Prostate gland (tissue), 2 donors: ENCODE measurements at regions not wholly inside any gene's neighbourhood (a gene's known extent, or its start where the extent isn't known, plus 50 kb on each side); places are given as distances from the start of the nearest gene placed in this dataset.

Experiments used
- DNase-seq: peaks from one replicate; pipeline ENCODE4 v3.0.0-alpha.2; 2019; ENCODE audit warnings: low spot score
- H3K27ac ChIP-seq, 2 donors: fragments of 200-600 bp; sonication (generic); 2 replicates each; pipeline ENCODE4 v1.5.1; 2017 to 2019
- H3K27me3 ChIP-seq: fragments of 200-600 bp; sonication (generic); replicated peaks from 2 replicates; pipeline ENCODE4 v1.5.1; 2019; ENCODE audit not compliant: insufficient read depth
- H3K36me3 ChIP-seq, 2 donors: fragments of 200-600 bp; sonication (generic); 1 replicate in 1 of 2; 2 replicates in 1 of 2; pipeline versions ENCODE4 v1.5.1 to v1.8.1; 2017 to 2019
- H3K4me1 ChIP-seq: fragments of 200-600 bp; sonication (generic); replicated peaks from 2 replicates; pipeline ENCODE4 v1.5.1; 2019
- H3K4me3 ChIP-seq, 2 donors: fragments of 200-600 bp; sonication (generic); 2 replicates each; pipeline ENCODE4 v1.5.1; 2017 to 2019
- H3K9me3 ChIP-seq: fragments of 200-600 bp; sonication (generic); 2 replicates; pipeline ENCODE4 v1.5.1; 2017
- CTCF ChIP-seq, 4 experiments: fragments of 200-600 bp in 2 of 4; fragments of 450-650 bp in 2 of 4; sonication (generic) in 2 of 4; IDR thresholded peaks; 1 replicate in 3 of 4; 2 replicates in 1 of 4; pipeline ENCODE4 v1.5.1; 2016 to 2019; ENCODE audit warnings: antibody characterized with exemption in 4 of 4, mild to moderate bottlenecking in 2 of 4, moderate library complexity in 2 of 4
- POLR2A ChIP-seq: fragments of 450-650 bp; IDR thresholded peaks from one replicate; pipeline ENCODE4 v1.6.1; 2016; ENCODE audit warnings: antibody characterized with exemption, mild to moderate bottlenecking
- POLR2AphosphoS5 ChIP-seq: sonication (generic); formaldehyde crosslinking; IDR thresholded peaks from one replicate; pipeline ENCODE4 v1.6.1; 2017; ENCODE audit warnings: antibody characterized with exemption
- WGBS: methylation state at CpG from one replicate; pipeline ENCODE4 v1.1.5; 2018; 5-methylcytosine and 5-hydroxymethylcytosine counted together
- intact Hi-C: fragments of 100-400 bp; cut with DNase I; formaldehyde crosslinking; loops from one replicate; pipeline ENCODE4 v1.14.2; 2022

GRCh38 chr9:108162664-108163063, 673.1 kb upstream of the KLF4 start:
- 81% methylated on average over 1 of the region's 1 CpG for WGBS

GRCh38 chr9:108161503-108161902, 671.9 kb upstream of the KLF4 start:
- Histone ChIP-seq H3K27ac (no peak overlapping the region), H3K27me3 (no peaks in the 10 kb centered on the region), H3K4me3 (no peak overlapping the region), H3K9me3 (no peaks in the 10 kb centered on the region), H3K36me3 (no peaks in the 10 kb centered on the region), H3K4me1 (no peaks in the 10 kb centered on the region)
- WGBS, result 58% methylated on average over 1 of the region's 1 CpG
- DNase-seq, result no peak
- TF ChIP-seq POLR2A, result no peak
- no peak for TF ChIP-seq POLR2AphosphoS5
- TF ChIP-seq CTCF (IDR thresholded peaks at IDR 0.05), result no peak
- intact Hi-C loops, result no loop called here

More at GRCh38 chr9:108162664-108163063, 673.1 kb upstream of the KLF4 start:
- DNase-seq, result no peak
- H3K27ac ChIP-seq, result no peak overlapping the region
- H3K27me3 ChIP-seq, result no peaks in the 10 kb centered on the region
- no peak for TF ChIP-seq POLR2AphosphoS5
- TF ChIP-seq CTCF (IDR thresholded peaks at IDR 0.05), result no peak
- no peaks in the 10 kb centered on the region for H3K9me3 ChIP-seq
- intact Hi-C loops, result no loop called here
- no peaks in the 10 kb centered on the region for H3K4me1 ChIP-seq
- no peak overlapping the region for H3K4me3 ChIP-seq
- H3K36me3 ChIP-seq, result no peaks in the 10 kb centered on the region

GRCh38 chr9:108160706-108161355, 671.3 kb upstream of the KLF4 start:
- H3K4me1 ChIP-seq, result no peaks in the 10 kb centered on the region
- H3K9me3 ChIP-seq, result no peaks in the 10 kb centered on the region
- H3K4me3 ChIP-seq, result no peak overlapping the region
- H3K36me3 ChIP-seq, result no peaks in the 10 kb centered on the region
- TF ChIP-seq POLR2A (no peak), POLR2AphosphoS5 (no peak)
- no peak for DNase-seq
- H3K27ac ChIP-seq, result no peak overlapping the region
- H3K27me3 ChIP-seq, result no peaks in the 10 kb centered on the region
- intact Hi-C loops, result no loop called here
- 78% methylated on average over 5 of the region's 5 CpGs for WGBS

GRCh38 chr9:108160039-108160438, 670.5 kb upstream of the KLF4 start:
- Histone ChIP-seq H3K27ac (no peak overlapping the region), H3K36me3 (no peaks in the 10 kb centered on the region), H3K9me3 (no peaks in the 10 kb centered on the region), H3K27me3 (no peaks in the 10 kb centered on the region), H3K4me3 (no peak overlapping the region), H3K4me1 (no peaks in the 10 kb centered on the region)
- no peak for TF ChIP-seq CTCF (IDR thresholded peaks at IDR 0.05)
- no peak for TF ChIP-seq POLR2AphosphoS5
- TF ChIP-seq POLR2A, result no peak
- DNase-seq, result no peak
- intact Hi-C loops, result no loop called here
- 100% methylated on average over 1 of the region's 1 CpG for WGBS

GRCh38 chr9:108158236-108158995, 668.8 kb upstream of the KLF4 start:
- H3K27me3 ChIP-seq, result no peaks in the 10 kb centered on the region
- H3K36me3 ChIP-seq, result no peaks in the 10 kb centered on the region
- no peak overlapping the region for H3K27ac ChIP-seq
- 90% methylated on average over 4 of the region's 4 CpGs for whole genome bisulfite sequencing
- no peak overlapping the region for H3K4me3 ChIP-seq
- no peaks in the 10 kb centered on the region for H3K9me3 ChIP-seq
- H3K4me1 ChIP-seq, result no peaks in the 10 kb centered on the region
- DNase-seq, result no peak
- intact Hi-C loops, result no loop called here
- TF ChIP-seq CTCF (IDR thresholded peaks at IDR 0.05), result no peak
- no peak for TF ChIP-seq POLR2AphosphoS5
- TF ChIP-seq POLR2A, result no peak
